Coronary artery (tissue), 2 donors: ENCODE measurements at regions not wholly inside any gene's neighbourhood (a gene's known extent, or its start where the extent isn't known, plus 50 kb on each side); places are given as distances from the start of the nearest gene placed in this dataset.

ENCODE experiments used
- DNase-seq: peaks from one replicate; pipeline ENCODE4 v3.0.0-alpha.2; 2017; ENCODE audit warnings: low spot score
- H3K27ac ChIP-seq, 2 donors: fragments of 200-600 bp; sonication (generic); one replicate each; pipeline ENCODE4 v1.5.1; 2016 to 2019
- H3K4me3 ChIP-seq: fragments of 200-600 bp; sonication (generic); 2 replicates; pipeline ENCODE4 v1.5.1; 2016; ENCODE audit warnings: mild to moderate bottlenecking, moderate library complexity
- CTCF ChIP-seq: fragments of 200-600 bp; sonication (generic); IDR thresholded peaks from one replicate; pipeline ENCODE4 v1.5.1; 2019; ENCODE audit warnings: antibody characterized with exemption

- TF ChIP-seq CTCF, result no peak
- DNase-seq, result no peak
- H3K27ac ChIP-seq, result no peak overlapping the region
- no peak overlapping the region for H3K4me3 ChIP-seq
Measured at GRCh38 chr1:187096689-187097088, 267.9 kb downstream of the PLA2G4A start.

- Histone ChIP-seq H3K4me3 (no peak overlapping the region), H3K27ac (no peak overlapping the region)
- DNase-seq, result no peak
- TF ChIP-seq CTCF, result no peak
Measured at GRCh38 chr1:187110351-187110750, 281.6 kb downstream of the PLA2G4A start.

- H3K27ac ChIP-seq, result no peak overlapping the region
- no peak for DNase-seq
- no peak for TF ChIP-seq CTCF
- H3K4me3 ChIP-seq, result no peak overlapping the region
Measured at GRCh38 chr1:187114792-187115191, 286.0 kb downstream of the PLA2G4A start.

GRCh38 chr1:187121661-187122060 is 292.9 kb downstream of the PLA2G4A start:
- DNase-seq, result no peak
- TF ChIP-seq CTCF, result no peak
- H3K4me3 ChIP-seq, result no peak overlapping the region
- H3K27ac ChIP-seq, result no peak overlapping the region

- no peak for TF ChIP-seq CTCF
- H3K4me3 ChIP-seq, result no peak overlapping the region
- H3K27ac ChIP-seq, result no peak overlapping the region
- no peak for DNase-seq
Measured at GRCh38 chr1:187122566-187122965, 293.8 kb downstream of the PLA2G4A start.

- Histone ChIP-seq H3K4me3 (no peak overlapping the region), H3K27ac (no peak overlapping the region)
- no peak for DNase-seq
- TF ChIP-seq CTCF, result no peak
Measured at GRCh38 chr1:187129132-187129531, 300.4 kb downstream of the PLA2G4A start.

- no peak for DNase-seq
- no peak for TF ChIP-seq CTCF
Measured at GRCh38 chr1:187143783-187144182, 315.0 kb downstream of the PLA2G4A start.

More at GRCh38 chr1:187143783-187144182, 315.0 kb downstream of the PLA2G4A start:
- Histone ChIP-seq H3K27ac (no peak overlapping the region), H3K4me3 (no peak overlapping the region)
